HG02870 (cell line): ENCODE measurements at regions not wholly inside any gene's neighbourhood (a gene's known extent, or its start where the extent isn't known, plus 50 kb on each side); places are given as distances from the start of the nearest gene placed in this dataset.

ENCODE experiments used
- ATAC-seq: cut with Tn5 transposase; IDR thresholded peaks from one replicate; pipeline ENCODE4 v1.9.1; 2021; ENCODE audit warnings: mild to moderate bottlenecking, moderate library complexity; ENCODE audit not compliant: unreplicated experiment

DNA sequence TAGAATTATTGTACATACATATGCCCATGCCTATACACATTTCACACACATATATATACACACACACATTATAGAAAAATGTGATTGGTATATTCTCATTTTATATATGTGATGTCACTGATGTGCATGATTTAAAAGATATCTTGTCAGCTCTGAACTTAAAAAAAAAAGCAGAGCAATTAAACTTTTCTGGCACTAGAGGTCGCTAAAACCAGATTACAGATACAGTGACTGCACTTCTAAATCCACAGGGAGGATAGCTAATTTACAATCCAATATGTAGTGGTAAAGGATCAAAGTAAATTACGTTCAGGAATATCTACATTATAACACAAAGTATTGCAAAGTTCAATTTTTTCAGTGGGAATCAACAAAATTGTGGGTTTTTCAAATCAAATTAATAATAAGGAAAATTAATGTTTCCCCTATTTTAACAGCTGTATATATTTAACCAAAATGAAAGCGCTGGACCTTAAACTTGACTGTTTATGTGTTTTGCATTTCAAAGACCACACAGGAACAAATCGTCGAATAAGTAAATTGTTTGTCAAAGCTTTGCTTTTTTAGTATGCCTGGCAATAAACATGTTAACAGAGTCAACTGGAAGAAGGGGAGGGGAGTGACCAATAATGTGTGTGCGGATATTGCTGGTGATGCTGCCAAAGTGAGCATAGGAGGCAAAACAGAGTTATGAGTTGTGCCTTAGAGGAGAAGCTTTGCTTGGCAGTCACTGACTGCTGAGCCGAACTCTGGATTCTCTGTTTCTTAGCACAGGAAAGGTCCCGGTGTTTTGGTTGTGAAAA, 1201.4 kb upstream of the C9orf72 start:
- ATAC-seq, result no peak

DNA sequence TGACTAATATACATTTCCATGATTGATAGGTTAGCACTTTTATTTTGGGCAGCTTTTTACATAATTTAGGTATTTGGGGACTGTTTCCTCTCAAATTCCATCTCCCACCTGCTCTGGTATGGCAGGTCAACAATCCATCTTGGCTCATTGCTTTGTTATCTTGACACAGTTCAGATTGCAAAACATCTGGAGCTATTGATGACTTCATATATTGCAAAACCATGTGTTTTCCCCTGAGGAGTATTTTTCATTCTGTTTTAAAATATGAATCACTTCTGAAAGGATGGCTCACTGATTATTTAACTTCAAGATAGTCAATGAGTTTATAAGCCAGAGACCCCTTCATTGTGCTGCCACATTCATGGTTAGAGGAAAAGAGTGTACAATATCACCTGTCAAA, 1206.0 kb upstream of the C9orf72 start:
- no peak for ATAC-seq

DNA sequence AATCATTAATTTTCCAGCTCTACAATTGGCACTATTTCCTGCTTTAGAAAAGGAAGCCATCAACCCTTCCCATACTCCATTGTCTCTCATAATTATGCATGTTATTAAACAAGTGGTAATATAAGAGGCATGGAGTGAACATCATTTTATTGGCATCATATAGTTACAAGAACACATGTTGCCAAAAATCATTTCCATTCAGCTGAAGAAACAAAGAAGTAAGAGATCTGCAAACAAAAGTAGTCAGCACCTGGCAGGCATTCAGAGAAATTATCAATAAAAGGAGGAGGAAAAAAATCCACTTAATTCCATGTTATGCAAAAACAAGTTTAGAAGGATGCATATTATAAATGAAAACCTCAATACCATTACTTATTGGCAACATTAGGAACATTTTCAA, 1208.2 kb upstream of the C9orf72 start:
- no peak for ATAC-seq

DNA sequence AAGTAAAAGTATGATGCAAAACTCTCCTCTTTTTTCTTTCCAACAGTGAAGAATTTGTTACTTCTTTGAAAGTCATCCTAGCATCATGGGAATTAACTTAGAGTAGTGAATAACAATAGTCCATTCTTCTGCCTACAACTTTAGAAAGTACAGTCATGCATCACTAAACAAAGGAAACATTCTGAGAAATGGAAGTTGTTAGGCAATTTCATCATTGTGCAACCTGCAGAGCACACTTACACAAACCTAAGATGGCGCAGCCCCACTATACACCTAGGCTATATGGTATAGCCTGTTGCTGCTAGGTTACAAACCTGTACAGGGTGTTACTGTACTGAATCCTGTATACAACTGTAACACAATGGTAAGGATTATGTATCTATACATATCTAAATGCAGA, 1209.3 kb upstream of the C9orf72 start:
- ATAC-seq, result no peak

DNA sequence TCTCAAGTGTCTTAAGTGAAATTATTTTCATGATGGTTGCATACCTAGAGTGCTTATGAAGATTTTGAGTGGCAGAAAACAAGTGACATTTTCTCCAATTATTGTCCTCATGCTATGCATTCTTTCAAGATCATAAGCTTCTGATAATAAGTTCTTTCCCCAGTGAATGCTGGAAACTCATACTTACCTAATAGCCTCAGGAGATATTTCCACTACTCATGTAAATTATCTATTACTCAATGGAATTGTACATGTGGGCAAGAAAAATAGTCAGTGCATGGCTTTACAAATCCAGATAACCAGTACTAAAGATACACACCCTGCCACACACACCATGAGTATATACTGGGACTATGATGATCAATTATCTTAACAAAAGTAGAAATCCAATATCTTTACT, 1219.4 kb upstream of the C9orf72 start:
- no peak for ATAC-seq

DNA sequence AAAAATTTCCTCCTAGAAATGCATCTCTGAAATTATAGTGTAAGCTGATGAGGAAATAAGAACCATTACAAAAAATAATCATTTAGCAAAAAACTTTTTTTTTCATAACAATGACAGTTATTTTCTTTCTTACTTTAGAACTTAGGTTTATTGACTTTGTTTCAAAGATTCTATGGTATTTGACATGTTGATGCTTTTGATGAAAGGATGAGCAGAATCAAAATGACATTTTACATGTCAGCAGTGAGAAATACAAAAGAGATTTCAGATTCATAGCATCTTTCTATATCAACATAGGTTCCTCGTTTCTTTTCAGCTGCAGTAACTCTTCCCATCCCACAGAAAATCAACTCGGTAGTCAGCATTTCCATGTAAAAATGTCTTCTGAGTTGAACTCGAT, 1226.6 kb upstream of the C9orf72 start:
- no peak for ATAC-seq

DNA sequence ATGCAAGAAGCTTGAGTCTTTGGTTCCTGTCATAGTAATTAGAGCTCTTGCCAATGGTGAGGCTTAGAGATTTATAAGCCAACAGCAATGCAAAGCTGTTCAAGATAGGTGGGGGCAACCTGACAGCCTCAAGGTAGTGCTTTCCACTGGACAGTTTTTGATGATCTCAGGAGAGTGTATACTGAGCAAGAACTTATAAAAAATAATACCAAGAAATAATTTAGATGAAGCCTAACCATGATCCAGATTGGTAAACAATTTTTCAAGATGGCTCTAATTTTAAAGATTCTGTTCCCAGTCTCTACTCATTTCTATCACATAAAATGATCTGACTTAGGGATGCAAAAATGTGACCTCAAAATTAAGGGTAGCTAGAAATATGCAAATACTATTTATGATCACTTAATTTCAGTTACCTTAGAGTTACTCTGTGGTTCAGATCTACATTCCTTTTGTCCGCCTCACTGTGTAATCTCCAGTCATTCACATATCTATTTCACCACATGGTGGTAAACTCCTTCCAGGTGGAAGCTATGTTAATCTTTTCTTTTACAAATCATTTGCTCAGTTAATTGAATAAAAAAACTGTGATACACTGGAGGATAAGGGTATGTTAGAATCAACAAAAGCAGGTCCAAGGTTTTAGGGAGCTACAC, 1228.0 kb upstream of the C9orf72 start:
- no peak for ATAC-seq

DNA sequence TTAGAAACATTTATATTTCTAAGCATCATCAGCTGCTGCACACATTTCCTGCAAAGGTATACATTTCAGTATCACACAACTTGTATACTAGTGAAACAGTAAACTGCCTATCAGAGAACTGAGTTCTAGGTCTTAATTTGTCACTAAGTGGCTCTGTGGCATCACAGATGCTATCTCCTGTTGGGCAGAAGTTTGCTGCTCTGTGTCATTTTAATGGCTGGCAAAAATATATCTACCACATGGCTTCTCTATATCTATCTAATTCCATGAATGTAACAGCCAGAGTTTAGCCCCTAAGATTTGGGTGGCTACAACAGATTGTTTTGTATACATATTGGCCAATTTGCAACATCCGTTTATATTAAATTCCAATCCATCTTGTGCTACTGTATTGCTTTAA, 1231.9 kb upstream of the C9orf72 start:
- no peak for ATAC-seq

DNA sequence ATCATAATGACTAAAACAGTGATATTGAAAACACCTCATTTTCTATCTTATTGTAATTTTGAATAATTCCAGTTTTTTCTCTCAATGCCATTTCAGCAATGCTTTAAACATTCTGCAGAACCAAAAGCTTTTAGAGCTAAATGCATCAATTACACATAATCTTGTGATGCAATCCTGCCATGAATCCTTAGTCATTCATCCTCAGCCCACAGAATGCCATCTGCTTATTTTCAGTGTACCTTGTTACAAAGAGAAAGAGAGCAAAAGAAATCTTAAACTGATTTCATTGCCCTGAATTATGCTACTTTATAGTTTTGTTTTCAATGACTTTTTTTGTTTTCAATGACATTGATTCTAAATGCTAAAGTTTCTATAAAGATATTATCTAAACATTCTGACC, 1234.8 kb upstream of the C9orf72 start:
- ATAC-seq, result no peak

DNA sequence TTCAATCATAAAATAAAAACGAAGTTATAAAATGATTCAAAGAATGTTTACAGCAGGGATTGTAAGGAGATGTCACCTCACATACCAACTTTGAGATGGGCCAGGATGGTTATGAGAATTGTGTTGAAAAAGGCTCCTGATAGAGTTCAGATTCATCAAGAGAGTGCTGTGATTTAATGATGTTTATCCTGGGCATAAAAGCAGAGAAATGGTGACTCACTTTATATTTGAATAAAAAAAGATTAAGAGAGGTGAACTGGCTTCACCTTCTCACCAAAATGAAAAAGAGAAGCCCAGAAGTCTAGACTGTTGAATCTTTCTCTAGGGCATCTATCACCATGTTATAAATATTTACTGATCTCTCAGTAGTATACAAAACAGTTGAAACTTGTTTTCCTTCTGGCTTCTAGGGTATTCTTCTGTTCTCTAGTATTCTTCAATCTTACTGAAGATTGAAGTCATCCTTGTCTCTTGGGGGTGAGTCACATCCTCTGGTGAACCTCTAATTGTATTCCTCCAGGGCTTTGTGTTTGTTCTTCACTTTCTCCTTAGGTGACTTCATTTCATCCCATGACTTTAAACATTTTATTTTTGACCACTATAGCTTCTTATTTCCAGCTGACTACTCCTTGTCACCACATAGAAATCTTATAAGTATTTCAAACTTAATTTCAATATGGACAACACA, 1237.3 kb upstream of the C9orf72 start:
- ATAC-seq, result no peak

DNA sequence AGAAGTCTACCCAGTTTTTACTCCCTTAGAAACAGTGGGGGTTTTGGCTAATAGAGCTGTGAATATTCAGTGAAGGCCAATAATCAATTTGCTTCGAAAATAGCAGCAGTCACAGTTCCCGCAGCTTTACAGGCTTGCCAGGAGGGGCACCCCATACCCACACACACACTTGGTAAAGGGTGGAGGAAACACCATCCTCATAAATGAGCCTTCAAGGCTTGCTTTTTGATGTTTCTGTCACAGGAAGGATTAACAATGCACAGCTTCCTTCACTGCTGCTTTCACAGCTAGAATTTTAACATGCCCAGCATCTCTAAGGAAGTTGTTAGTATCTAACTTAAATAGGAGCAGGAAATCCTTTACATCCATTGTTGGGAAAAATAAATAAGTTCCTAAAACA, 1247.5 kb upstream of the C9orf72 start:
- no peak for ATAC-seq

DNA sequence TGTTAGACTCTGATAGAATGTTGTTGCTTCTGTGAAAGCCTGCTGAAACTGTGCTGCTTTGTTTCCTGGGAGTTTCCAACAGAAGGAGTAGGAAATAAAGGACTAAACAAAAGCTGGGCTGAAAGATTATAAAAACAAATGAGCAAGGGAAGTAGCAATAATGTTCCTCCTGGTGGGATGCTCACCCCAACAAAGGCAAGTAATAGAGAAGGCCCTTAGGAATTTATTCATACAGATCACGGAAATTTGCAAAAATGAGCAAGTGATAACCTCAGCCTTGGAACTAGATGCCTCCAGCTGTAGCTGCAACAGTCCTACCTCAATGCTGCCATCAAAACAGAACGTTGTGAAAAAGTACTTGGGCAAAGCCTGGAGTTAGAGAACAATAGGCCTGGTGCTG, 1248.0 kb upstream of the C9orf72 start:
- no peak for ATAC-seq

DNA sequence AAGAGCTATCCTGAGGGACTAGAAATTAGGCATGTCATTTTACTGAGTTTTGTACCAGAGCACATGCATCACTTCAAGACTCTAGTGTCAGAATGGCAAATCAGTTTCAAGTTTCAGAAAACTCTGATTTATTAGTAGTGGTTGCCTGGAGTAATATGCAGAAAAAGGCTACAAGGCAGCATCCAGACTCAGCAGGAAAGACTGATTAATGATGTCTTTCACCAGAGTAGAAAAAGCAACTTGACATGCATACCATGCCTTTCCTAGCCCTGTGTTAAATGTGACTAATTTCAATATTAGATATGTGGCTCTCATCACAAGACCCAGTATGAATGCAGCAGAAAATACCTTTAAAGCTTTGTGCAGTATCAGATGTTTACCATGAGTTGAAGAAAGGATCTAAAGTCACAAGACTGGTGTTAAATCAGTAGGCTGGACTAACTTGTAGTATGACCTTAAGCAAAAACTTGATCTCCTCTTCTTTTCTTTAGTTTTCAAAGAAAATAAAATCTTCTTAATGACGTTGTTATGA, 1251.2 kb upstream of the C9orf72 start:
- ATAC-seq, result no peak

DNA sequence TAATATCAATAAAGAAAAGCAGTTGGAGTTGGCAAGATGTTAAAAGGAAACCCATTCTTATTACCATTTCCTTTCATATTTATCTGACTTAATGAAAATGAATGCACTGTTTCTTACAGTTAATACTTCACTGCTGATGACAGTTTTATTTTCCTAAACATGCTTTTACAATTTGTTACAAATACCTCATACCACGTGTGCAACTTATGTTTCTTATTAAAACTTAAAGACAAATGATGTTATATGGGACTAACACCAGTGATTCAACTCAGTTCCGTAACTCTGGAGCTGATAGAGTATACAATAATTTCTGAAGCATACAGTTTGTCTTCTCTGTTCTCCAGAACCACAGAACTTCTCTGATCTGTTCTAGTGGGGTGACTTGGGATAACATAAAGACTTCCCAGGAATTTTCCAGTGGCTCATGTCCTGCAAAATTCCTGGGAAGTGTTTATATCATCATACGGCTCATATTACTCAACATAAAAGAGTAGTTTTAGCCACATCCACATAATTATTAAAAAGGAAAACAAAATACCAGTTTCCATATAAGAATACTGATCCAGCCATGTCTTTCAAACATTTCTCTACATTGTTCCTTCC, 1259.0 kb upstream of the C9orf72 start:
- no peak for ATAC-seq

DNA sequence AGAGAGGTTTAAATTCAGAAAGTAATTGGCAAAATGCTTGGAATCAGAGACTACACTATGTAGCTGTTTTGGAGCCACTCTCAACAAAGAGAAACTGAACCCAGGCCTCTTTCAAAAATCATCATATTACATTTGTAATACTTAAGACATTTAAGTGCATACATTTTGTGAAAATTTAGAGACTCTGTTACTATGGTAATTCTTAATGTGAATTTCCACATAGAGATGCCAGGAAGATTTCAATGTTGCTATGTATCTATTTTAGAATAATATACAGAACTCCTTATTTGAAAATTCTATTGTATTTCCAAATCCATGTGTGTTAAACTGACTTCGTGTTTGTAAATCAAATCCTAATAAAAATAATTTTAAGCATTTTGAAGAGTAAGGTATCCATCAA, 1260.9 kb upstream of the C9orf72 start:
- ATAC-seq, result no peak

DNA sequence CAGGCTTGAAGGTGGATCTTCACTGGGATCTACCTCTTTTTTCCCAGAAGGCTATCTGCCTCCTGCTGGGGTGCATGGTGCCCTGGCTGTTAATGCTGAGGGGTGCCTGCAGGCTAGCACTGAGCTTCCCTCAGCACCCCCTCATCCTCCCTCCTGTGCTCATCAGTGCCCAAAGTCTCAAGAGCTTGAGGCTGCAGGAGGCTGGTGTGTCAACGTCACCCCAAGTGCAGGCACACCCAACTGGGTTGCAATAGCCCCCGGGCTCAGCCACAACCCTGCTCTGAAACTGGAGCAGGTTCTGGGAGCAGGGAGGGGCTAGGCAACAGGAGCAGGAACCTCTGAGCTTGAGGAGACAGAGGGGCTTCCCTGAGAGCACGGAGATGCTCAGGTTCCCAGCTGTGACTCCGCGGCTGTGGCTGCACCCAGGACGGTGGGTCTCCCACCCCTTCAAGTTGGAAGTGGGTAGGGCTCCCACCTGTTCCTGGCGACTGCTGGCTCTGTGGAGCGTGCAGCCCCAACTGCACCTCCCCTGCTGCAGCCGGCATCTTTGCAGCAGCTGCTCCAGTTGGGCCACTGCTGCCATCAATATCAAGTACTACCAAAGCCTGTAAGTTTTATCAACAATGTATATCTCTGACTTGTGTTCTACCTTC, 1266.6 kb upstream of the C9orf72 start:
- no peak for ATAC-seq

DNA sequence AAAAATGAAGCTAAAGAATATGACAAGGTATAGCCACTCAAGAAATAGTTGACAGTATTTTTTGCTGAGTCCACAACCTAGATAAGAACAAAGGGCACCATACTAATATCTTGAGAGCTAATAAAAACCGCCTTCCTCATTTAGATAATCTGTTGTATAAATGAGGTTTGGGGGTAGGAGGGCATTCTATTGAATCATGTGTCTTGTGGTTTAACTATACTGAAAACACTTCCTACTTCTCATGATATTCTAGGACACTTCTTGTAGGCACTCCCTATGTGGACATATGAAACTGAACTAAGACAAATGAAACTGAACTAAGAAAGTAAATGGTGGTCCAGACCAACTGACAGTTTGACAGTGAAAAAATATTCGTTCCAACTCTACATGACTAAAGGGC, 1268.5 kb upstream of the C9orf72 start:
- ATAC-seq, result no peak

DNA sequence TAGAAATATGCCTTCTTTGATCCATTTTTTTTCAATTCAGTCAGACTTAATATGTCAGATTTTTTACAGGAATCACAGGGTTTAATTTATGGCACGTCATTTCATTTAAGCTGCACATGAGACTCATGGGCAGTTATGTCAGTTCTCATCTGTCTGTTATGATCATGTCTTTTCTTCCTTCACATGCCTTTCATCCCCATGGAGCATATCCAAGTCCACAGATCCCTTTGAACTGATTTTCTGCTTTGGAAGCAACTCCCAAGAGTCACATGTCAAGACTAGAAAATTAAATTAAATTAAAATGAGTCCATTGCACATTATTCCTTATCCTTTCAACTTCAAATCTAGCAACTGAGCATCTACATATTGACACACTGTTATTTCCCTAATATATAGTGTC, 1274.0 kb upstream of the C9orf72 start:
- no peak for ATAC-seq

DNA sequence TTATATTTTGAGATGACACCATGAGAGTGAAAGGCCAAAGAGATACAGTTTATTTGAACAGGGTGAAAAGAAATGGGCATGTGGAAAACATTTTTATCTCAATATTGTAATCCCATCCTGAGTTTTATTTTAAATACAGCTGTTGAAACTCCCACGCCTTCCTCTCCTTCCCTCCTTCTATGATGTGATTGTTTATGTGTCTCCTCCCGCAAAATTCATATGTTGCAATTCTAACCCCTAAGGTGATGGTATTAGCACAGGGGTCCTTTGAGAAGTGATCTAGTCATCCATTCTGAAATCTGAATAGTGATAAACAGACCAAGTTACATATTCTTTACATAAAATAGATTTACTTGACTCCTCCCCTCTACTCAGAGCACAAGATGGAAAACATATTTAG, 1275.4 kb upstream of the C9orf72 start:
- no peak for ATAC-seq

DNA sequence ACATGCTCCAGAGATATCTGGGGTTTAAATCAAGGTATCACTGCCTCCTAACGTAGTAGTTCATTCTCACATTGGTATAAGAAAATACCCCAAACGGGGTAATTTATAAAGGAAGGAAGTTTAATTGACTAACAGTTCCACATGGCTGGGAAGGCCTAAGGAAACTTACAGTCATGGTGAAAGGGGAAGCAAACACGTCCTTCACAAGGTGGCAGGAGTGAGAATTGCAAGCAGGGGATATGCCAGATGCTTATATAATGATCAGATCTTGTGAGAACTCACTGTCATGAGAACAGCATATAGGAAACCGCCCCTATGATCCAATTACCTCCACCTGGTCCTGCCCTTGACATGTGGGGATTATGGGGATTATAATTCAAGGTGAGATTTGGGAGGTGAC, 1280.2 kb upstream of the C9orf72 start:
- ATAC-seq, result no peak

DNA sequence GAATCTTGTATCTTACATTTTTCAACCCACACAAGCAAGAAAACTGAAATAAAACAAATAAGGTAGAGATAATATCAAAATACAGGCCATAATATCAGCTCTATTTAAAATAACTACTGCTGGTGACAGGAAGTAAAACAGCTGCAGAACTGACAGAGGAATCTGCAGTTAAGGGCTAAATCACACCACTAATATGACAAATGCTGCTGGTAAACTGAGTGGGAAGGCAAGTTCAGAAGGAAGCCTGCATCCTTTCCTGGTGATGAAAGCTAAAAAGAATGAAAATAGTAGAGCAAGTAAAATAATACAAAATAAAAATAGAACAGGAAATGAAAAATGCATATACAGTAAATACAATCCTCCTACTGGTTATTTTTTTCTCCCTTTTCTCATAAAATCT, 1293.7 kb upstream of the C9orf72 start:
- no peak for ATAC-seq
